ENCODE measurements at regions not wholly inside any gene's neighbourhood (a gene's known extent, or its start where the extent isn't known, plus 50 kb on each side); places are given as distances from the start of the nearest gene placed in this dataset.

DNA sequence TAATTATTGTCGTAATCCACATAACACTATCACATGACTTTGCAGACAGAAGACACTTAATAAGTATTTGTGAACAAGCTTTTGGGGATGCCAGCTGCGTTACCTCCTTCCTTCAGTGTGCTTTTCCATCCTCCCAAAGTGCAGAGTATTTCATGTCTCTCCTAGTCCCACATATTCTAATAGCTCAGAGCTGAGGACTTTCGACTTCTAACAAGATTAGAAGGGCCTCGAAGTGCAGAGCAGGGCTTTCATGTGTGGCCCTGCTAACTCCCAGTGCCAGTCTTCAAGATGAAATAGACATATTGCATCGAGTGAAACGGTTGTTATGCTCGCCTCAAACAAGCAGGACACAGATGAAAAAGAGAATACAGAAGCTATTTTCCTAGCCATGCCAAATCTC lies 125.7 kb upstream of the RNF32 start:
- Histone ChIP-seq H3K27ac (ENCODE audit: low read length) (no peak overlapping the region), H3K27me3 (ENCODE audit: control insufficient read depth, insufficient read depth, low read length) (no peaks in the 10 kb centered on the region), H3K36me3 (ENCODE audit: control insufficient read depth, insufficient read depth, low read length) (no peaks in the 10 kb centered on the region), H3K9me3 (ENCODE audit: control insufficient read depth, insufficient read depth, low read depth, low read length) (peaks cover 7% of the 10 kb centered on the region; the same call in 1 of the 2 replicates), H3K4me3 (ENCODE audit: low read depth in 2 of 2, low read length in 2 of 2) (no peak overlapping the region), H3K4me1 (ENCODE audit: control insufficient read depth, insufficient read depth, low read length) (no peaks in the 10 kb centered on the region)
- CTCF ChIA-PET = no interaction called here
- intact Hi-C loops (cut with micrococcal nuclease; ENCODE audit: unreplicated experiment) = no loop called here
- DNase-seq (ENCODE audit: low read depth, low spot score) (no peak), ATAC-seq (no peak)
- POLR2A ChIA-PET = no interaction called here
- TF ChIP-seq POLR2AphosphoS5 (IDR thresholded peaks at IDR 0.05; ENCODE audit: low read depth, low read length) (no peak), SIN3A (IDR thresholded peaks at IDR 0.05; ENCODE audit: borderline replicate concordance, insufficient read depth, low read depth, low read length) (no peak), TCF7L2 (IDR thresholded peaks at IDR 0.05; ENCODE audit: low read depth, low read length) (no peak)
- TF ChIP-seq, protein P1, sequence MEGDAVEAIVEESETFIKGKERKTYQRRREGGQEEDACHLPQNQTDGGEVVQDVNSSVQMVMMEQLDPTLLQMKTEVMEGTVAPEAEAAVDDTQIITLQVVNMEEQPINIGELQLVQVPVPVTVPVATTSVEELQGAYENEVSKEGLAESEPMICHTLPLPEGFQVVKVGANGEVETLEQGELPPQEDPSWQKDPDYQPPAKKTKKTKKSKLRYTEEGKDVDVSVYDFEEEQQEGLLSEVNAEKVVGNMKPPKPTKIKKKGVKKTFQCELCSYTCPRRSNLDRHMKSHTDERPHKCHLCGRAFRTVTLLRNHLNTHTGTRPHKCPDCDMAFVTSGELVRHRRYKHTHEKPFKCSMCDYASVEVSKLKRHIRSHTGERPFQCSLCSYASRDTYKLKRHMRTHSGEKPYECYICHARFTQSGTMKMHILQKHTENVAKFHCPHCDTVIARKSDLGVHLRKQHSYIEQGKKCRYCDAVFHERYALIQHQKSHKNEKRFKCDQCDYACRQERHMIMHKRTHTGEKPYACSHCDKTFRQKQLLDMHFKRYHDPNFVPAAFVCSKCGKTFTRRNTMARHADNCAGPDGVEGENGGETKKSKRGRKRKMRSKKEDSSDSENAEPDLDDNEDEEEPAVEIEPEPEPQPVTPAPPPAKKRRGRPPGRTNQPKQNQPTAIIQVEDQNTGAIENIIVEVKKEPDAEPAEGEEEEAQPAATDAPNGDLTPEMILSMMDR (IDR thresholded peaks at IDR 0.05) = no peak
- TF ChIP-seq, protein P2, sequence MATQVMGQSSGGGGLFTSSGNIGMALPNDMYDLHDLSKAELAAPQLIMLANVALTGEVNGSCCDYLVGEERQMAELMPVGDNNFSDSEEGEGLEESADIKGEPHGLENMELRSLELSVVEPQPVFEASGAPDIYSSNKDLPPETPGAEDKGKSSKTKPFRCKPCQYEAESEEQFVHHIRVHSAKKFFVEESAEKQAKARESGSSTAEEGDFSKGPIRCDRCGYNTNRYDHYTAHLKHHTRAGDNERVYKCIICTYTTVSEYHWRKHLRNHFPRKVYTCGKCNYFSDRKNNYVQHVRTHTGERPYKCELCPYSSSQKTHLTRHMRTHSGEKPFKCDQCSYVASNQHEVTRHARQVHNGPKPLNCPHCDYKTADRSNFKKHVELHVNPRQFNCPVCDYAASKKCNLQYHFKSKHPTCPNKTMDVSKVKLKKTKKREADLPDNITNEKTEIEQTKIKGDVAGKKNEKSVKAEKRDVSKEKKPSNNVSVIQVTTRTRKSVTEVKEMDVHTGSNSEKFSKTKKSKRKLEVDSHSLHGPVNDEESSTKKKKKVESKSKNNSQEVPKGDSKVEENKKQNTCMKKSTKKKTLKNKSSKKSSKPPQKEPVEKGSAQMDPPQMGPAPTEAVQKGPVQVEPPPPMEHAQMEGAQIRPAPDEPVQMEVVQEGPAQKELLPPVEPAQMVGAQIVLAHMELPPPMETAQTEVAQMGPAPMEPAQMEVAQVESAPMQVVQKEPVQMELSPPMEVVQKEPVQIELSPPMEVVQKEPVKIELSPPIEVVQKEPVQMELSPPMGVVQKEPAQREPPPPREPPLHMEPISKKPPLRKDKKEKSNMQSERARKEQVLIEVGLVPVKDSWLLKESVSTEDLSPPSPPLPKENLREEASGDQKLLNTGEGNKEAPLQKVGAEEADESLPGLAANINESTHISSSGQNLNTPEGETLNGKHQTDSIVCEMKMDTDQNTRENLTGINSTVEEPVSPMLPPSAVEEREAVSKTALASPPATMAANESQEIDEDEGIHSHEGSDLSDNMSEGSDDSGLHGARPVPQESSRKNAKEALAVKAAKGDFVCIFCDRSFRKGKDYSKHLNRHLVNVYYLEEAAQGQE (IDR thresholded peaks at IDR 0.05; ENCODE audit: insufficient read depth in 1 of 2, low read depth in 2 of 2, low read length in 1 of 2) = no peak
- in situ Hi-C loops (cut with HindIII; ENCODE audit: low pct_unique_long_range_greater_than_20kb, low sequenced_read_pairs) = no loop called here
- BruUV-seq (replicated peaks) = no TSS peak

DNA sequence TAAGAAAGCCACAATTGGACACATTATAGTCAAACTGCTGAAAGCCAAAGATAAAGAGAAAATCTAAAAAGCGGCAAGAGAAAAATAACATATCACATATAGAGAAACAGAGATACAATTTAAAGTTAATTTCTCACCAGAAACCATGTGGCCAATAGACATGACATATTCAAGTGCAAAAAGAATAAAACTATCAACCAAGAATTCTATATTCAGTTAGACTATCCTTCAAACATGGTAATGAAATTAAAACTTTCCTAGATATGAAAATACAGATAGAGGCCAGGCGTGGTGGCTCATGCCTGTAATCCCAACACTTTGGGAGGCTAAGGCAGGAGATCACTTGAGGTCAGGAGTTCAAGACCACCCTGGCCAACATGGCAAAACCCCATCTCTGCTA lies 129.1 kb upstream of the RNF32 start:
- H3K9me3 ChIP-seq (ENCODE audit: control insufficient read depth, insufficient read depth, low read depth, low read length) = peaks cover 7% of the 10 kb centered on the region; the same call in 1 of the 2 replicates
- DNase-seq (ENCODE audit: low read depth, low spot score) (no peak), ATAC-seq (no peak)
- TF ChIP-seq SIN3A (IDR thresholded peaks at IDR 0.05; ENCODE audit: borderline replicate concordance, insufficient read depth, low read depth, low read length) (no peak), POLR2AphosphoS5 (IDR thresholded peaks at IDR 0.05; ENCODE audit: low read depth, low read length) (no peak), TCF7L2 (IDR thresholded peaks at IDR 0.05; ENCODE audit: low read depth, low read length) (no peak)
- TF ChIP-seq, protein P2 (IDR thresholded peaks at IDR 0.05; ENCODE audit: insufficient read depth in 1 of 2, low read depth in 2 of 2, low read length in 1 of 2) = no peak
- TF ChIP-seq, protein P1 (IDR thresholded peaks at IDR 0.05) = no peak
- intact Hi-C loops (cut with micrococcal nuclease; ENCODE audit: unreplicated experiment) (no loop called here), in situ Hi-C loops (cut with HindIII; ENCODE audit: low pct_unique_long_range_greater_than_20kb, low sequenced_read_pairs) (no loop called here)
- no TSS peak for BruUV-seq (replicated peaks)
- no peak overlapping the region for H3K4me3 ChIP-seq (ENCODE audit: low read depth in 2 of 2, low read length in 2 of 2)
- POLR2A ChIA-PET = no interaction called here
- H3K27me3 ChIP-seq (ENCODE audit: control insufficient read depth, insufficient read depth, low read length) = no peaks in the 10 kb centered on the region; the same call in 1 of the 2 replicates
- no peak overlapping the region for H3K27ac ChIP-seq (ENCODE audit: low read length)
- no peaks in the 10 kb centered on the region for H3K36me3 ChIP-seq (ENCODE audit: control insufficient read depth, insufficient read depth, low read length)
- H3K4me1 ChIP-seq (ENCODE audit: control insufficient read depth, insufficient read depth, low read length) = no peaks in the 10 kb centered on the region
- CTCF ChIA-PET = no interaction called here

Measured in Panc1 (cell line).